ENCODE measurements at regions not wholly inside any gene's neighbourhood (a gene's known extent, or its start where the extent isn't known, plus 50 kb on each side); places are given as distances from the start of the nearest gene placed in this dataset.

DNA sequence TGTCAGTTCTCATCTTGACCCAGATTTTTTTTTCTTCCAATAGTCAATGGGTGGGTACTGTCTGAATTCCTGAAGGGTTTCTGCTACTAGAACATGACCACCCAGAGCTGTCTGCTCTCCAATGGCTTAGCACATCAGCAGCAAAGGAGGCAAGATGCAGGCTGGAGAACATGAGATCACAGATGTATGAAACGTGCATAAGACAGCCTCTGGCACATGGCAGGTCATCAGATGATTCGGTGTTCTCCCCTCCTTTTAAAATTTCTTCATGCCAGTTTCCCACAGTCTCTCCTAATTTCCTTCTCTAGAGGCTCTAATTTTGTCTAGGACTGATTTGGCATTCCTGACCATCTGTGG lies 359.3 kb upstream of the TNP1 start:
- DNase-seq = no peak

DNA sequence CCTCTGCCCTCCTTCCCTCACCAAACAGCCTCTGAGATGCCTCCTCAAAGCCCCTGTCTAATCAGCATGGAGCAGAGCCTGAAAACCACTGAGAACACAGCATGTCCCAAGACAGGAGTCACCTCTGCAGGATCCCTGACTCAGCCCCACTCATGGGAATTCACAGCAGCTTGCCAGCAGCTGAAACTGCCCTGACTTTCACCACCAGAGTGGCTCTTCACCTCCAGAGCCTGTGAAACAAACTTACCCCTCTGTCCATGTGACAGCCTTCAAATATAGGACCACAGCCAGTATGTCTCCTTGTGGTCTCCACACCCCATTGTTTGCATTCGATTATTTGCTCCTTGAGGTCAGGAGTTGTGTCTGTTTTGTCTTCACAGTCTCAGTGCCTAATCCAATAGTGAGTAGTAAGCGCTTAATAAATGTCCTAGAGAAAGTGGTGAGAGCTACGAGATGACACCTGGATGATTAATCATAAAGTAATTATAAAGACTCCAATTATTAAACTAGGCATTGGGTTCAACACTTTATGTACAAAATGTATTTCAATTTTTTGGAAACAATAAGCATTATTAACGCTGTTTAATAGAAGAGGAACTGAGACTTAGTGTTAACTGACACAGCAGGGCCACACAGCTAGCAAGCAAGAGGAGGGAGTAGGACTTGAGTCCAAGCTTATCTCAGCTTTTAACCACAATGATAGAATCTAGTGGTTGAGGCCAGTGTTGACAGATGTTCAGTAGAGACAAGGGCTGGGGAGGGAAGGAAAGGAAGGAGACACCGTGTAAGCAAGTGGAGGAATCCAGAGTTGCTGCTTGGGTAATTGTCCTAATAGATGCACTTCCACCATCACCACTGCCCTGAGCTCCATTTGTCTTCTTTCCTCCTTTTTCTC lies 358.7 kb upstream of the TNP1 start:
- DNase-seq = no peak

DNA sequence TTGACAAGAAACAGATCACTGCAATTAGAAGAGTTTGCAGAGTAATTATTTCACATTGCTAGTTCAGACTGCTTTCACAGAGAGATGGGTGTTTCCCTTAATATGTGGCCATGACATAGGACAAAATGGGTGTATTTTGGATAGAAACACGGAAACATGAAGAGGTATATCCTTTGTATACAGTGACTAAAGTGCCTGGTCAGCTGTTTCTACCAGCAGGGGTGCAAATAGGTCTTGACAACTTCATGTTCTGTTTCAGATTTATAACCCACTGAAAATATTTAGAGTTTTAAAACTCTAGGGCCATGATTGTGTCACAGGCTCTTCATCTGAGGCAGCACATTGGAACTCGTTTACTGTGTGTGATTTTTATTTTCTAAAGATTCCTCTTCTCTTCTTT lies 357.1 kb upstream of the TNP1 start:
- DNase-seq = no peak

DNA sequence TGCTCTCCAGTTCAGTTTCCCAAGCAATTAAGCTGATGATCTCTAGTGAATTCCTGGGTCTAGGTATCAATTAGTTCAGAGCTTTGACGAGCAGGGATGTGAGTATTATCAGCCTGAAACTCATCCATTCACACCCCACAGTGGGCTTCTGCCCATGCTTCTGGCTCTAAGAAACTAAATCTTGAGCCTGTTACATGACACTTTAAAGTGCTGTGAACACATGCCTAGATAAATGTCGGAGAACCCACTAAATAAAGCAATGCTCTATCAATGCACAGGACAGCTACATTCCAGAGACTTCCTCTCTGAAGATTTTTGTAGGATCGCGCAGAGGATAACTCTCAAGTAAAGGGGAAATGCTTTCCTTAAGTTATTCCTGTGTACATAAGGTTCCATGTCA lies 356.5 kb upstream of the TNP1 start:
- DNase-seq = no peak

DNA sequence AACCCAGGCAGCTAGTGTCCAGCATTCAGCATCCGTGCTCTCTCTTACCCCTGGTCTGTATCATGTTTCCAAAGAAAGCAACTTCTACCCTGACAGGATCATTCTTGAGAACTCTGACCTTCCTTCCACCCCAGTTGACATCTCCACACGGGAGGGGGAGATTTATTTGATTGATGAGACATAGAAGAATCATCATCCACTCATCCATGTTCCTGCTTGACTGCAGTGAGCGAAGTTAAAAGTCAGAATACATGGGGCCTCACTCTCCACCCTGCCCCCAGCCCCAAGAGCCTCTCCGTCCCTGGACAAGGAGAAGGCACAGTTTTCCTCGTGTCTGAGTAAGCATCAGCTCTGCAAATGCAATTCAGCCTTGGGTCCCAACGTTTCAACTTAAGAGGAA lies 356.0 kb upstream of the TNP1 start:
- no peak for DNase-seq

DNA sequence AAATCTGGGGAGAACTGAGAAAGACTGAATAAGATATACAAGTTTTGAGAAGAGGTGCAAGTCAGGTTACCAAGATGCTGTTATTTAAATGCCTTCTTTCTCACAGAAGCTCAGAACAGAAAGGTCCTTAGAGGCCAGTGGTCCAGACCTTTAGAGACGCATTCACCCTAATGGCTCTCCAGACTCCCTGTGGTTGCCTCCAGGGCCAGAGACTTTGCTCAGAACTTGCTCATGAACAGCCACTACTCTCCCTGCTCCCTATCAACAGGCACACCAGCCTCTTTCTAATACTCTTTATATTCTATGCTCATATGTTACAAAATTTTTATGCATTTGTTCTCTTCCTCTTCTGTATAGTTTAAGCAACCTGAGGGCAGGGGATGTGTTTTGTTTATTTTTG lies 349.0 kb upstream of the TNP1 start:
- no peak for DNase-seq

DNA sequence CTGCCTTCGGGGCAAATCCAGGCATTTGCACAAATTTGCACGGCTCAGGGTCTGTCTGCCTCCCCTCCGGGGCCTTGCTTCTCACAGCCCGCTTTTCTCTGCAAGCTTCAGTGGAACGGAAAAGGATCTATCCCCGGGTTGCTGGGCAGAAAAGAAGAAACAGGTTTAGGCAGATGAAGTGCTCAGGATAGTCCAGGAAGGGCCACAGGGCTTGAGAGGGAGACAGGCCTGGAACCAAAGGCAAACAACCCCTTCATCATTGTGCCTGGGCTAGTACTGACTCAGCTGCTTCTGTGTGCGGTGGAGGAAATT lies 347.8 kb upstream of the TNP1 start:
- no peak for DNase-seq

DNA sequence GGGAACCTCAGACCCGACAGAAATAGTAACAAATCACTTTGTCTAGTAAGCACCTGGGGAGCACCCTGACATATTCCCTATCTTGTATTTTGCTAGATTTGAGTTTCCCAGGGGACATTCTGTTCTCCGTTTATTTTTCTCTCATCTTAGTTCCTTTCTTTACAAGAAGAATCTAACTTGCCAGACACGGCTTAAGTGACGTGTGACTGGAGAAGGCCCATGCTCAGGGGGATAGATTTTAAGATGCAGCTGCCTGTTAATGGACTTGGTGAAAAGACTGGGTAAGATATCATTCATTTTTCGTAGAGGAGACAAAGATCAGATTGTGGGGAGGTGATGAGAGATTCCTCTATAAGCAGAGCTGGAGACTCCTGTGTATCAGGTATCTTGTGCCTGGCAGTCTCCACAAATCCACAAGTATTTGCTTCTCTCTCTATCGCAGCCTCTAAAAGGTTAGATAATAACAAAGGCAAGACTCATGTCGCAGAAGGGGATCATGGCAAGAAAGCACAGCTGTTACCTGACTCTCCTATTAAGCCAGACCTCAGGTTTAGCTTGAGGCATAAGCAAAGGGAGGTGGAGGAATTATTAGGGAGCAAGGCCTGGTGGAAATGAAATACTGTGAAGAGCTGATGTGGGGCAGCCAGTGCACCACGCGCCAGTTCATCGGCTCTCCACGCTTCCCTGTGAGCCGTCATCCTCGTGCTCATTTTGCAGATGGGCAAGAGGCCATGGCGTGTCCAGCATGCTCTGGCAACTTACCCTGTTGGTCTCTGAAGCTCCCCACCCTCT lies 347.2 kb upstream of the TNP1 start:
- no peak for DNase-seq

DNA sequence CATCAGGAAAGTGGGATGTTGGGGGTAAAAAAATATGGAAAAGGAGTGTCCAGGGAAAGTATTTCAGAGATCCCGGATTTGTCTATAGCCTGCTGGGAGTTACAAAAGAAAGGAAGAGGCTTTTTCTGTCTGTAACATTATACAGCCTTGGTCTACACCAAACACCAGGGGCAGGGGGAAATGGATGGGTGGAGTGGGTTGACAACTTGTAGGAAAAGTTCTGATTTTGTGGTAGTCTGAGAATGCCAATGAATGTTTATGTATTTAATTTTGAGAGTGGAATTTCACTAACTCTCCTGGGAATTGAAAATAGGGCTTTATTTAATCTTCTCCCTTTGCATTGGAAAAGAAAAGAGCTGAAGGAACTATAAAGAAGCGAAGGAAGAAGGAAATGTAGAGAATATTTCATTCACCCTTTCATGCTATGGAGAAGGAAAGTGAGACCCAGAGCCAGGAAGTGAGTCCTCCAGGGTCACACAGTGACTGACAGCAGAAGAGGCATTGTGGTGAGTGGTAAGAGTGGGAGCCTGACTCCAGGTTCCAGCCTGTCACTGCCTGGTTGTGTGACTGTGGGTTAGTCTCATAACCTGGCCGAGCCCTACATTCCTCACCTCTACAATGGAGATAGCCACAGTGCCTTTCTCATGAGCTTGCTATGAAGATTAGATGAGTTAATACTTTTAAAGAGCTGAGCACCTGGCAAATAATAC lies 346.3 kb upstream of the TNP1 start:
- no peak for DNase-seq

DNA sequence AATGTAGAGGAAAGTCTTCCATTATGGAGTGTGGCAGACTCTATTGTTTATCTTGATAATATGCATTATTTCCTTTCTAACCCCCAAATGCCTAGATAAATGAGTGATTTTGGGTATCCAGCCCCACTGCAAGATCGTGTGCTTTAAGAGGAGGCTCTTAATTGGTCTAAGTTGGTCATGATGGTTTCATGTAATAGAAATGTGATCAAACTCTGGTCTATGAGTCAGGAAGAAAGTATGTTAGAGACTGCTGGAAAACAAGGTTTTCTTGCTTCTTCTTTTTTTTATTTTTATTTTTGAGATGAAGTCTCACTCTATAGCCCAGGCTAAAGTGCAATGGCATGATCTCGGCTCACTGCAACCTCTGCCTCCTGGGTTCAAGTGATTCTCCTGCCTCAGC lies 344.5 kb upstream of the TNP1 start:
- DNase-seq = no peak

DNA sequence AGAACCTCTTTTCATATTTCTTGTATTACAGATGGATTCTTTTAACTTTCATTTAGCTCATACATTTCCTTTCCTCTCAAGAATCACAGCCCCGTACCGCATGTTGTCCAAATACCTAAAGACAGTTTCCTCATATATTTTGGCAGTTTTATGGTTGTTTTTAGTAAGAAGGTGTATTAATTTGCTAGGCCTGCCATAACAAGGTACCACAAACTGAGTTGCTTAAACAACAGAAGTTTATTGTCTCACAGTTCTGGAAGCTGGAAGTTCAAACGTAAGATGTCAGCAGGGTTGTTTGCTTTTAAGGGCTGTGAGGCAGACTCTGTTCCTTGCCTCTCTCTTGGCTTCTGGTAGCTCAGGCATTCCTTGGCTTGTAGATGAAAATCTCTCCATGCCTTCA lies 343.2 kb upstream of the TNP1 start:
- no peak for DNase-seq

DNA sequence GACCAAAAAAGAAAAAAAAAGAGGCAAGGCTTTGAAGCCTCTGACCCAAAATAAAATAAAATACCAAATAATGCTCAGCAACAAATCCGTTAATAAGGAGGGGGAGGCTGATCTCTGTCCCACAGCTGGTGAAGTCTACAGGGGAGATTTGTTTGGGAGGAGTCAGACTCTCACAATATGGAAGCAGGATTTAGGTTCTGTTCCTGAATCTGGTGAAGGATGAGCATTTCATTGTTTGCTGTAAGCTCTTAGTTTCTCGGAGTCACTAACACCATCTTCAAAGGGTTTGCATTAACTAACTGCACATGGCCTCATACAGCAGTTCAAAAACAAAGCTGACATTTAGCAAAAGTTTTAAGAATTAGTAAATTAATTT lies 339.4 kb upstream of the TNP1 start:
- DNase-seq = no peak

DNA sequence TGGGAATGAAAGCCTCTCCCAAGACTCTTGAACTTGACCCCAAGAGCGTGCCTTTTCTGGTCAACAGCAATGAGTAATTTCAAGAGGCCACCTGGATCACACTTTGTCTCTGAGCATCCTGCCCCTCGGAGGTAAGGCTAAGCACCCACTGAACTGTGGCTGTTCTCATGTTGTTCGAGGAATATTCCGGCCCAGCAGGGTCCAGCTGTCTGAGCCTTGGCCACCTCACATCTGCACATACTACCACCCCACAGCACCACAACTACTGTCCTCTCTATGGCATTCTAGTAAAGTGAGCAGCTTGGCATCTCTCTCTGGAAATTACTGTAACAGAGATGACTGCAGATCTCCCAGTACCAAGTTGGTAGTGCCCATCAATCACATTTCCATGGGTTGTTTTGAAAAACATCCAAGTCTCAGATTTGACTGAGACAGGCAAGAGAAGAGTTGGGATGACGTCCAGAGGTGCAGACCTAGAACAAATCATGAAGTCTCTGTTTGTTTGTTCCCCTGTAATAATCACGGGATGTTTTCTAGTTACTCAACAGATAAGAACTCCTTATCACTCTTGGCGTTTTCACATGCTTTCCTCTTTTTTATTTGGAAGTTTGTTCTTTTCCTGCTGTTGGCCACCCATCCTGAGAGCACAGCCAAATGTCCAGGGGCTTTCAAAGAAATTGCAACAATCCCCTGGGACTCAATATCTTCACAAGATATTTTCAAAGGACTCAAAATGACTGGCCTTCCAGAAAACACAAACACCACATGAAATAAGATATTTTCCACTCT lies 336.0 kb upstream of the TNP1 start:
- no peak for DNase-seq

DNA sequence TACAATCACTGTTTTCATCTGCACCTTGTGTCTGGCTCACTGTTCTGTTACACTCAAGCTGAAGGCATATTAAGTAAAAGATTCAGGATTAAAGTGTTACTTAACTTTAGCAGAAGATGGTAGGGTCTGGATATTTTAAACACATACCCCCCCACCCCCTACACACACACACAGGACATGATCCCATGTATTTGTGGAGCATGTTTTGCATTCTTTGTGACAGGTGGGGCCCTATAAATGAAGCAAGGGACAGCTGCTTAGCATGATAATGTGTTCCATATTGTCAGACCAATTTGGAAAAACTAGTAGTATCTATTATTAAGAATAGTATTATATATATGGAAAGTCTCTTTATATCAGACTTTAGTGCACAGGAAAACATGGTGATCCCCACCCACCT lies 335.2 kb upstream of the TNP1 start:
- DNase-seq = no peak

DNA sequence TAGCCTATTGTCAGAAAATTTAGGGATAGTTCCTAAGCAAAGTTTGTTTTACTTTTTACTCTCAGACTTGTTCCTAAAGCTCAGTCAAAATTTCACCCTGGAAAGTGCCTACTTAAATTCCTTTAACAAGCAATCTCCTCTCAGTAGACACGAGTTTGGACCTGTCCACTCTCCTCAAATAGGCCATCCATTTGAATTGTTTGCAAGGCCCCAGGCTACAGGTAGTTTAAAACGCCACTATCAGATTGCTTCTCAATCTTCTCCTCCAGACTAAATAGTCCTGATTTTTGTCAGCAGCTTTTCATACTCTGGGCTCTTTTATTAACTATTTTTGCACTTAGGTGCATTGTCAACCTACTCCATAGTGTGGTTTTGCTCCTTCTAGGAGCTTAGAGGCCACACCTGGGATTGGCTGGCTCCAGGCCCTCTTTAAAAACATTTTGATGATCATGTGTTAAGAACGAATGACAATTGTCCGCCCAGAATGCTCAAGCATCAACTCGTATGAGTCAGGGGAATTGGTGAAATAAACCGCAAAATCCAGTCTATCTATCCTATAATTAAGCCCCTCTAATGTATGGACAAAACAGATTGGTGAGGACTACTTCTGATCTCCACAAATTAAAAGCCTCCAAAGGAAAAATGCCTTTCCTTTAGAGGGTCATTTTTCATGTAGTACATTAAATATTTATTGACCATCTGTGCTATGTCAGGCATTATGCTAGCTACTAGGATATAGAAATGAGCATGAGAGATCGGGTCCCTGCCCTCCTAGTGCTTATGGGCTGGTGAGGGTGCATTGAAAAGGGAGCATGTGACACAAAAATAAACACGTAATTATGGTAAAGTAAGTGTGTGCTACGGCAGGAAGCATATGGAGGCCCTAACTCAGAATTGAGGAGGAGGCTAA lies 333.8 kb upstream of the TNP1 start:
- DNase-seq = no peak

DNA sequence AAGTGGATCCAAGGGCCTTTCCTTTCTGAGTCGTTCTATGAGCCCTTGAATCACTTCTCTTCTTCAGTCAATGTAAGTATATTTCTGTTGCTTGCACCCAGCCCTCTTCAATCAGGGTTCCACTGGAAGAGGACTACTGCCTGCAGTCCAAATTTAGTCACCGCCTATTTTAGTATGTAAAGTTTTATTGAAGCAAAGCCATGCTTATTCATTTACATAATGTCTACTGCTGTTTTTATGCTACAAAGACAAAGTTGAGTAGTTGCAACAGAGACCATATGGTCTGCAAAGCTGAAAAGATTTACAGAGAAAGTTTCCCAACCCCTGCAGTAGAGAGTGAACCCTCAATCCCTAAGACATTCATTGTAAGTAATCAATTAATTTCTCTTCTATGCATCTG lies 332.5 kb upstream of the TNP1 start:
- DNase-seq = no peak

DNA sequence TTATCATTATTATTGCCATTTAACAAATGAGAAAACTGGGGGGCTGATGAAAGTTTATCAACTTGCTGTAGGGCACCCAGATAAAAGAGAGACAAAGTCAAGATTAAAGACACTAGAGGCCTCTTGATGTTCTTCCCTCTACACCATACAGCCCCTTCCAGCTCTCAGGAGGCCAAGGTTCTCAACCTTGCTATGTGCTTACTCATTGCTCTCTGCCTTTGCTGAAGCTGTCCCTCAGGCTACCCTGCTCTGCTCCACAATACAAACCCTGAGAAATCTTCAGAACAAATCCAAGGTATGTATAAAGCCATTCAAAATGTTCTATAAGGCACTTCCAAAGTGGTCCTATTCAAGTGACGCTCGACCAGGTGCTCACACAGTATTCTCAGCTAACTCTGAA lies 329.9 kb upstream of the TNP1 start:
- no peak for DNase-seq

DNA sequence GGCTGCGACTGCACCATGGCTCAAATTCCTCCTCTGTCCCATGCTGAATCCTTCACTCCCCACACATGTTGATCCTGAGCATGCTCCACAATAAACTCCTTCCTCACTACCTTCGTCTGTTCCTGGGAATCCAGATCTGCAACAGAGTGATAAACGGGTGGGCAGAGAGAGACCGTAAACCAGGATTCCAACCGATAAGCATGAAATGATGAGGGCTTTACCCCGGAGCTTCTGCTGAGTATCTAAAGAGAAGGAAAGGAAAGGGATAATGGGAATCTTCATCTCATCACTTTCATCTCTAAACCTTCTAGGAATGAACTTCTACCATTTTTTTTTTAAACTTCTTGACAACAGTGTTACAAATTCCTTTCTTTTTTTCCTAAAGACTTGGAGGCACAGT lies 329.3 kb upstream of the TNP1 start:
- DNase-seq = no peak

DNA sequence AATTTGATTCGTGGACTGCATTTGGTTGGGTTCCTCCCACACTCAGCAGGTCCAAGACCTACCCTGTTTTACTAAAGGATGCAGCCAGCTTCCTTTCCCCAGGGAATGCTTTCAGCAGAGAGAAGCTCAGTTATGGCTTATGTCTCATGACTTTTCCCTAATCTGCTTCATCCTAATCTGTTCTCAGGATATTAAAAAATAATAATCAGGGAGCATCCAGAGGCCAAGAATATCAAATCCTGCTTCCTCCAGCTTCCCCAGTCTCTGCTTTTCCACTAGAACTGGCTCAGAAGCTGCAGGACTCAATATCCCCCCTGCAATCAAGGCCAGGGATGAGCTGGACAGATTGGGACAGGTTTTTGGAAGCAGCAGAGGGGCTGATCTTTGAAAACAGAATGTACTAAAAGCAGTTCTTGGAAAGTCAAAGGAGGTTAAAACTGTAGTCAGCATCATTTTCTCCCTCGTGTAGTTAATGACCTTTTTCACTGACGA lies 326.9 kb upstream of the TNP1 start:
- no peak for DNase-seq

DNA sequence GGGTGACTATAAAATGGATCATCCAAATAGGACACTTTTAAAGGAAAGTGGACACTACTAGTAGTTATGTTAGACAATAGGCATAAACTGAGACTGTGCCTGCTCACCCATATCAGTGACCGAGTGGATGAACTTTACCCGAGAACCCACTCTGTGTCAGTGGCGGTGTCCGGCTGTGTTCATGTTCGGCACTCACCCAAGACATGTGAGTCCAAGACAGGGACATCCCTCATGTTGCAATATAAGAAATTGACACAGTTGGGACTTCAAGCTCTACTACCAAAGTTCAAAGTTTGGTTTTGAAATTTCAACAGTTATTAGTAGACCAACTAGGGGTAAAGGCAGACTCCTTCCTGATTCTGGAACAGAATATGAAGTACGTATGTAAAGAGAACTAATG lies 326.3 kb upstream of the TNP1 start:
- DNase-seq = no peak

DNA sequence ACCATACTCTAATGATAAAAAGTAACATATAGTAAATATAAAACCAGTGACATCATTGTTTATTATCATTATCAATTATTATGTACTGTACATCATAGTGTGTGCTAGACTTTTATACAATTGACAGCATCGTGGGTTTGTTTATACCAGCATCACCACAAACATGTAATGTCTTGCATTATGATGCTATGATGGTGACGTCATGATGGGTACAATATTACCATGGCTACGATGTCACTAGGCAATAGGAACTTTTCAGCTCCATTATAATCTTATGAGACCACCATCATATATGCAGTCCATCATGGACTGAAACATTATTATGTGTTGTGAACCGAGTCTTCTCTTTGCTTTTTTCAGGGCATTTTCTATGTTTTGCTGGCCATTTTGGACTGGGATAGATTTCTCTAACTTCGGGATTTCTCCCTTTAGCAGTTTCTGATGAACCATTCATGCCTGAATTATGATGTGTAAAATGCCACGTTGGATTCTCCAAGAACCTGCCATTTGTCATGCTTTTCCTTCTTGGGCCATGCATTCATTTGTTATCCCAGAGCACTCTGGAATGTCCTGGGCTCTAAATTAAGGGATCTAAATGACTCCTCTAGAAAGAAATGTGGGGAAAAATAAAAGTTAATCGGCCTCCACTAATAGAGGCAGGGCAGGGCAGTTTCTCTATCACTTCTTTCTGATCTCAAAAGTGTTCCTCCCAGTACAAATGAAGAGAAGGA lies 325.6 kb upstream of the TNP1 start:
- DNase-seq = no peak

Measured in left hindlimb (tissue), 1 donor.